ENCODE measurements at regions not wholly inside any gene's neighbourhood (a gene's known extent, or its start where the extent isn't known, plus 50 kb on each side); places are given as distances from the start of the nearest gene placed in this dataset.
A peak's percentile ranks its signal among the peaks of the same experiment; 100 is the strongest.

DNA sequence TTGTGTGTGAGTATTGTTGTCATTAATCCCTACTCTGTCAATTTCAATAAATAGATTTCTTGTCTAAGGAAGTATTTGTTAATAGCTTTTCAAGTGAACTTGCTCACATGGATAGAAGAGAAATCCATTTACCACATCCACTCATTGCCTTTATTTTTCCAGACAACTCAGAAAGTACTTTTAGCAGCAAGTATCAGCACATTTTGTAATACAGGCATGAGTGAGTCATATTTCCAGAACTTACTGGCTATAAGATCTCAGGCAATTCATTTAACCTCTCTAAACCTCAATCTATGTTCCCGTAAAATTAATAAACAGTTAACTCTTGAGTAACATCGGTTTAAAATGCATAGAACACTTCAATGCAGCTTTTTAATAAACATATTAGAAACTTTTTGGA, 317.9 kb upstream of the PCDH7 start:
- Histone ChIP-seq H3K36me3 (ENCODE audit: control insufficient read depth in 1 of 2, insufficient read depth in 2 of 2, low read length in 2 of 2) (no peaks in the 10 kb centered on the region), H3K9ac (ENCODE audit: low read length) (no peak overlapping the region), H2AFZ (ENCODE audit: low read depth, low read length, poor library complexity, severe bottlenecking) (no peak overlapping the region), H3K4me1 (ENCODE audit: control insufficient read depth in 1 of 2, insufficient read depth in 2 of 2, low read length in 2 of 2) (no peaks in the 10 kb centered on the region; a peak in 1 of 4 replicates), H3K9me3 (ENCODE audit: control insufficient read depth in 1 of 2, insufficient read depth in 1 of 2, low read depth in 1 of 2, low read length in 2 of 2) (no peaks in the 10 kb centered on the region), H3K4me2 (ENCODE audit: low read length) (no peak overlapping the region), H4K20me1 (ENCODE audit: insufficient read depth) (no peaks in the 10 kb centered on the region), H3K79me2 (ENCODE audit: insufficient read depth, low read length) (no peaks in the 10 kb centered on the region), H3K4me3 (replicated peaks in 1 of 2; ENCODE audit: low read depth in 1 of 2, low read length in 2 of 2) (no peak overlapping the region), H3K27ac (ENCODE audit: low read depth, low read length) (no peak overlapping the region), H3K9me2 (ENCODE audit: insufficient read depth) (no peaks in the 10 kb centered on the region), H3K27me3 (ENCODE audit: insufficient read depth, low read length) (no peaks in the 10 kb centered on the region)
- ChIA-PET POLR2A (no interaction called here), RAD21 (ENCODE audit: low non-redundant PET in 1 of 2, low total read pairs in 2 of 2, uncharacterized antibody in 2 of 2, unreplicated experiment in 2 of 2) (no interaction called here), CTCF (no interaction called here)
- intact Hi-C loops (cut with micrococcal nuclease): no loop called here
- no peak for DNase-seq (ENCODE audit: low read depth, low spot score)
- BruUV-seq (replicated peaks): no TSS peak
- TF ChIP-seq, protein P1, sequence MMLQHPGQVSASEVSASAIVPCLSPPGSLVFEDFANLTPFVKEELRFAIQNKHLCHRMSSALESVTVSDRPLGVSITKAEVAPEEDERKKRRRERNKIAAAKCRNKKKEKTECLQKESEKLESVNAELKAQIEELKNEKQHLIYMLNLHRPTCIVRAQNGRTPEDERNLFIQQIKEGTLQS (IDR thresholded peaks at IDR 0.05): no peak
- TF ChIP-seq YY1 (IDR thresholded peaks at IDR 0.05; ENCODE audit: extremely low read depth, insufficient replicate concordance, low read depth, low read length): no peak
- no peak for TF ChIP-seq ZFX (IDR thresholded peaks at IDR 0.05)
- no peak for TF ChIP-seq CEBPB (IDR thresholded peaks at IDR 0.05; ENCODE audit: low read depth)
- TF ChIP-seq RAD21 (IDR thresholded peaks at IDR 0.05; ENCODE audit: low read depth): no peak
- TF ChIP-seq EZH2 (IDR thresholded peaks at IDR 0.05): no peak
- TF ChIP-seq TCF7L2 (IDR thresholded peaks at IDR 0.05; ENCODE audit: borderline replicate concordance, extremely low read depth, insufficient read depth, insufficient read length): no peak
- TF ChIP-seq SRF (IDR thresholded peaks at IDR 0.05; ENCODE audit: low read depth): no peak
- no peak for TF ChIP-seq POLR2A (IDR thresholded peaks at IDR 0.05; ENCODE audit: borderline replicate concordance, extremely low read depth, insufficient read depth, insufficient read length)
- no peak for TF ChIP-seq CBX3 (IDR thresholded peaks at IDR 0.05; ENCODE audit: low read depth)
- TF ChIP-seq, protein P2, sequence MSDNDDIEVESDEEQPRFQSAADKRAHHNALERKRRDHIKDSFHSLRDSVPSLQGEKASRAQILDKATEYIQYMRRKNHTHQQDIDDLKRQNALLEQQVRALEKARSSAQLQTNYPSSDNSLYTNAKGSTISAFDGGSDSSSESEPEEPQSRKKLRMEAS (IDR thresholded peaks at IDR 0.05): no peak
- ATAC-seq: no peak

DNA sequence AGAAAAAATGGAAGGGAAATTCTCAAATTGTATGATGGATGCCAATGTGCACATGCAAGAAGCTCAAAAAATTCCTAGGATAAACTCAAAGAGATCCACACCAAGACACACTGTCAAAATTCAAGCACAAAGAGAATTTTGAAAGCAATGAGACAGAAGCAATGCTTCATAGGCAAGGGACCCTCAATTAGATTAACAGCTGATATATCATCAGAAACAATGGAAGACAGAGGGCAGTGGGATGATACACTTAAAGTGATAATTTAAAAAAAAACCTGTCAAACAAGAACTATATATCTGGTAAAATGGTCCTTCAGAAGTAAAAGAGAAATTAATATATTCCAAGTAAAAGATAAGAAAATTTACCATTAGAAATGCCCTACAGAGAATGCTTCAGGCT, 306.3 kb upstream of the PCDH7 start:
- peaks cover 19 to 29% of the 10 kb centered on the region in 2 experiments; a peak in 3 of 4 replicates for H3K9me3 ChIP-seq (ENCODE audit: control insufficient read depth in 1 of 2, insufficient read depth in 1 of 2, low read depth in 1 of 2, low read length in 2 of 2)
- no peak overlapping the region for H3K4me2 ChIP-seq (ENCODE audit: low read length)
- H3K9me2 ChIP-seq (ENCODE audit: insufficient read depth): no peaks in the 10 kb centered on the region
- no peaks in the 10 kb centered on the region for H3K36me3 ChIP-seq (ENCODE audit: control insufficient read depth in 1 of 2, insufficient read depth in 2 of 2, low read length in 2 of 2)
- no peak overlapping the region for H3K27ac ChIP-seq (ENCODE audit: low read depth, low read length)
- no peak overlapping the region for H3K9ac ChIP-seq (ENCODE audit: low read length)
- ChIA-PET POLR2A (no interaction called here), CTCF (no interaction called here), RAD21 (ENCODE audit: low non-redundant PET in 1 of 2, low total read pairs in 2 of 2, uncharacterized antibody in 2 of 2, unreplicated experiment in 2 of 2) (no interaction called here)
- no TSS peak for BruUV-seq (replicated peaks)
- no peaks in the 10 kb centered on the region for H4K20me1 ChIP-seq (ENCODE audit: insufficient read depth)
- TF ChIP-seq RAD21 (IDR thresholded peaks at IDR 0.05; ENCODE audit: low read depth) (no peak), CBX3 (IDR thresholded peaks at IDR 0.05; ENCODE audit: low read depth) (peak; percentile 73; the same call in 1 of the 2 replicates)
- no peak overlapping the region for H2AFZ ChIP-seq (ENCODE audit: low read depth, low read length, poor library complexity, severe bottlenecking)
- H3K4me3 ChIP-seq (replicated peaks in 1 of 2; ENCODE audit: low read depth in 1 of 2, low read length in 2 of 2): no peak overlapping the region
- intact Hi-C loops (cut with micrococcal nuclease): no loop called here
- DNase-seq (ENCODE audit: low read depth, low spot score) (no peak), ATAC-seq (no peak)
- H3K79me2 ChIP-seq (ENCODE audit: insufficient read depth, low read length): no peaks in the 10 kb centered on the region
- no peaks in the 10 kb centered on the region for H3K4me1 ChIP-seq (ENCODE audit: control insufficient read depth in 1 of 2, insufficient read depth in 2 of 2, low read length in 2 of 2)
- H3K27me3 ChIP-seq (ENCODE audit: insufficient read depth, low read length): no peaks in the 10 kb centered on the region

Measured in HCT116 (cell line).